Chondrocyte (in vitro differentiated cells): ENCODE measurements at regions not wholly inside any gene's neighbourhood (a gene's known extent, or its start where the extent isn't known, plus 50 kb on each side); places are given as distances from the start of the nearest gene placed in this dataset.

Experiments used
- DNase-seq: peaks from one replicate; pipeline ENCODE4 v3.0.0; 2021; ENCODE audit warnings: mixed read lengths, low spot score
- H3K27ac Mint-ChIP-seq: one replicate; pipeline ENCODE4 v1.8.0; 2021; ENCODE audit warnings: mild to moderate bottlenecking, moderate library complexity, mixed read lengths; ENCODE audit not compliant: unreplicated experiment
- H3K27me3 Mint-ChIP-seq: 2 replicates; pipeline ENCODE4 v1.8.0; 2021; ENCODE audit warnings: low read depth, mixed read lengths
- H3K36me3 Mint-ChIP-seq: 2 replicates; pipeline ENCODE4 v1.8.0; 2021; ENCODE audit warnings: low read depth, mixed read lengths
- H3K4me1 Mint-ChIP-seq: 2 replicates; pipeline ENCODE4 v1.8.0; 2021; ENCODE audit warnings: low read depth, mild to moderate bottlenecking, mixed read lengths
- H3K4me3 Mint-ChIP-seq: one replicate; pipeline ENCODE4 v1.8.0; 2021; ENCODE audit warnings: mild to moderate bottlenecking, moderate library complexity, mixed read lengths; ENCODE audit not compliant: unreplicated experiment
- H3K9me3 Mint-ChIP-seq: 2 replicates; pipeline ENCODE4 v1.8.0; 2021; ENCODE audit warnings: low read depth, mixed read lengths
- CTCF ChIP-seq: fragments of 200-600 bp; sonication (generic); IDR thresholded peaks from 2 replicates; pipeline ENCODE4 v1.5.0; 2021; ENCODE audit warnings: antibody characterized with exemption, mild to moderate bottlenecking, moderate library complexity

- Mint-ChIP-seq H3K36me3 (no peaks in the 10 kb centered on the region), H3K9me3 (no peaks in the 10 kb centered on the region), H3K27me3 (no peaks in the 10 kb centered on the region), H3K4me1 (no peaks in the 10 kb centered on the region), H3K27ac (no peak overlapping the region), H3K4me3 (no peak overlapping the region)
- no peak for TF ChIP-seq CTCF
- no peak for DNase-seq
Measured at GRCh38 chr4:126637706-126638105, 995.1 kb upstream of the INTU start.

- H3K36me3 Mint-ChIP-seq = no peaks in the 10 kb centered on the region
- no peaks in the 10 kb centered on the region for H3K27me3 Mint-ChIP-seq
- no peak overlapping the region for H3K27ac Mint-ChIP-seq
- no peak overlapping the region for H3K4me3 Mint-ChIP-seq
- DNase-seq = no peak
- peaks cover 4% of the 10 kb centered on the region for H3K4me1 Mint-ChIP-seq
- TF ChIP-seq CTCF = no peak
- H3K9me3 Mint-ChIP-seq = peaks cover 2% of the 10 kb centered on the region
Measured at GRCh38 chr4:126647320-126647719, 985.4 kb upstream of the INTU start.

- Mint-ChIP-seq H3K4me1 (peaks cover 4% of the 10 kb centered on the region), H3K27me3 (no peaks in the 10 kb centered on the region), H3K27ac (no peak overlapping the region), H3K4me3 (no peak overlapping the region), H3K9me3 (peaks cover 2% of the 10 kb centered on the region), H3K36me3 (no peaks in the 10 kb centered on the region)
- no peak for TF ChIP-seq CTCF
- no peak for DNase-seq
Measured at GRCh38 chr4:126647756-126648397, 984.9 kb upstream of the INTU start.

GRCh38 chr4:126658411-126658810, 974.3 kb upstream of the INTU start:
- no peaks in the 10 kb centered on the region for H3K4me1 Mint-ChIP-seq
- no peaks in the 10 kb centered on the region for H3K36me3 Mint-ChIP-seq
- no peaks in the 10 kb centered on the region for H3K9me3 Mint-ChIP-seq
- H3K4me3 Mint-ChIP-seq = no peak overlapping the region
- no peaks in the 10 kb centered on the region for H3K27me3 Mint-ChIP-seq
- no peak for TF ChIP-seq CTCF
- H3K27ac Mint-ChIP-seq = no peak overlapping the region
- no peak for DNase-seq

- DNase-seq = no peak
- Mint-ChIP-seq H3K27ac (no peak overlapping the region), H3K4me3 (no peak overlapping the region), H3K4me1 (no peaks in the 10 kb centered on the region), H3K27me3 (no peaks in the 10 kb centered on the region), H3K9me3 (peaks cover 2% of the 10 kb centered on the region), H3K36me3 (no peaks in the 10 kb centered on the region)
- TF ChIP-seq CTCF = no peak
Measured at GRCh38 chr4:126661194-126661593, 971.6 kb upstream of the INTU start.
